Stimulated activated CD4-positive, alpha-beta T cell treated with anti-CD3 and anti-CD28 coated beads, TNF-alpha, amount 100 ng/mL, for 1 hour (primary cell): ENCODE measurements at regions not wholly inside any gene's neighbourhood (a gene's known extent, or its start where the extent isn't known, plus 50 kb on each side); places are given as distances from the start of the nearest gene placed in this dataset.
"Not testable (repeated sequence)": the region's sequence is repeated elsewhere in the genome, so short reads cannot be mapped to it uniquely, and the experiment has no call there.

Experiments used
- DNase-seq, 3 donors: peaks; one replicate each; pipeline ENCODE4 v3.0.0-alpha.2; 2020; ENCODE audit warnings: low read depth in 3 of 3, low spot score in 1 of 3

DNA sequence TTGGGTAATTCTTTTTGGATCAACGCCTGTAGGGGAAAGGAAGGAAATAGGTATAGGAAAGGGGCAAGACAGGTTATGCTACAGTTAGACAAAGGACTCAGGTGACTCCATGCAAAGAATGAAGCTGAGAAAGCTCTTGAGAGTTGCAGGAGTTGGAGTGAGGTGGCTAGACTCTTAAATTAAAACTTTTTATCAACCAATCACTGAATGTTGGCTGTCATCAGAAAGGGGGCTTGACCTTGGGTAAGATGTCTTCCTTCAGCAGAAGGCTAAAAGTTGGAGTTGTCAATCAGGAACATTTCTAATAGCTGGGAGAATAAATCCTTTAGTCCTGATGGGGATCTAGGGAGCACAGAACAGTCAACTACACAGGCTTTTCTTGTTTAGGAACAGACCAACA is 595.4 kb downstream of the SLC16A7 start:
- DNase-seq: no peak

DNA sequence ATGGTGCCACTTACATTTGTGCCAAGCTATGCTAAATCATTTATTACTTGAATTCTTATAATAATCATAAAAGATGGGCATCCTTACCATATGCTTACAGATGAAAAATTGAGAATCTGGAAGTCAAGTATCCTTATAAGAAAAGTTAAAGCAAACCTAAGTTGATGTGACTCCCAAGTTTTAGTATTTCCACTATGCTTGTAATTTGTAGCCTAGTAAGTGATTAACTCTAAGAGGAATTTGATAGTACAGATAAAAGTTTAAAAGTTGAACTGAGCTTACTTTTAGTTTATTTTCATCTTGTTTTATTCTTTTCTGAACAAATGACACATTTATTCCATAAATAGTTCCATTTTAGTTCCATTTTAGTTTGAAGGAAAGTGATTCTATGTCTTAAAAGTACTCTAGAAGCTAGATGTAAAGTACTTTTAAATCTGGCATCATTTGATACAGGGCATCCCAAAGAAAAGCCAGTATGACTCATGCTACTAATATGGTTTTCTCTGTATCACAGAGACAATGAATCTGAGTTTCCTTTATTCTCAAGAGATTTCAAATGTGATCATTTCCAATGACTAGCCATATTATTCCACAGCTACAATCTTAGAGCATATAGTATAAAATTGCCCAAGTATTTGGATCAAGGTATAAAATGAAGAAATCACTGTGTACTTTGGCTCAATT is 596.0 kb downstream of the SLC16A7 start:
- DNase-seq: no peak

DNA sequence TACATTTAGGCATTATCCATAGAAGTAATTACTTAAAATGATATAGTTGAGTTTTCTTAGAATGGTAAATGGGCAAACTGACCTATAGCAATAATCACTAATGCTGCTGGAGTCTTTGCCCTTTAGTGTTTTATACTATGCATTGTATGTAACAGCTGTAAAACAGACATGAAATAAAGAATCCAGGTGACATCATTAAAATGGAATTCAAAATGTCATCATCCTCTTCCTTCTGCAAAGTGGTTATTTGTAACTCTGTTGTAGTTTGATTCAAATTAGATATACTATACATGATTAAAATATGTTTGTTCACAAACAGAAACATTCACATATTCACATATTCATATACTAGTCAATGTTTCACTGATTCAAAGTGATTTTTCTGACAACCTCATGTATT is 598.8 kb downstream of the SLC16A7 start:
- DNase-seq: no peak

DNA sequence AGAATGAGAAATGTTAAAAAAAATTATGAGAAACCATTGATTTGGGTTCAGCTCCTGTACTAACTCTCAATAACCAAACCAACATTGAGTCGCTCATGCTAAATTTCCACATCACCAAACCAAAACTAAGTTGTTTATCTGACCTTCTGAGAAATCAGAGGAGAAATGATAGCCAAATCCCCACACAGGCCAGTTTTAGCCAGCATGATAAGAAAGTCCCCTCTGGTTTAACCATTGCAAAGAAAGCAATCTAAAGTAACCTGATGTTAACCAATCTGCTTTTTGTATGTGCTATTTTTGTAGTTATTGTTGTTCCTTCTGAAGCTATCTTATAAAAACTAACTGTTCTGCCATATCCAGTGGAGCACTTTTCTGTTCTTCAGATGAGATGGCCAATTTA is 599.7 kb downstream of the SLC16A7 start:
- DNase-seq: no peak

DNA sequence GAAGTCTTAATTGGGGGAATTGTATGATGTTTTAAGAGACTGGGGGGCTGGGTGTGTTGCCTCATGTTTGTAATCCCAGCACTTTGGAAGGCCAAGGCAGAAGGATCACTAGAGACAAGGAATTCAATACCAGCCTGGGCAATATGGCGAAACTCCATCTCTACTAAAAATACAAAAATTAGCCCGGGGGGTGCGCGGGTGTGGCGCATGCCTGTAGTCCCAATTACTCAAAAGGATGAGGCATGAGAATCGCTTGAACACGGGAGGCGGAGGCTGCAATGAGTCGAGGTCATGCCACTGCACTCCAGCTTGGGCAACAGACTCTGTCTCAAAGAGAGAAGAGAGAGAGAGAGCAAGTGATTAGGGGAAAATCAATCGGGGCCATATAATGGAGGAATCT is 600.5 kb downstream of the SLC16A7 start:
- DNase-seq: no peak

DNA sequence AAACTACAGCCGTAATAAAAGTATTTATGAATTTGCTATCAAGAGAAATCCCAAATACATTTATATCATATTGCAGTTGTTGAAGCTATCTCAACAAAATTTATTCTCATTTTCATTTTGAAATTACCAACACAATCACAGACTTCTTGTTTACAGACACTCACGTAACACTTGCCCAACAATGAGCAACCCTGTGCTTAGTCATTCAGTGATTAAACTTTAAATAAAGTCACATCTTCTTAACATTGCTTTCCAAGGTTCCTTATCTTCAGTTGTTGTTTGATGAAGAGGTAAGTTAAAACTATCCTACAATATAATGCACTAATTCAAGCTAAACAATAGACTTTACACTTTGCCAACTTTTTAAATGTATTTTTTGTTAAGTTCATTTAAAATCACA is 601.8 kb downstream of the SLC16A7 start:
- DNase-seq: no peak

DNA sequence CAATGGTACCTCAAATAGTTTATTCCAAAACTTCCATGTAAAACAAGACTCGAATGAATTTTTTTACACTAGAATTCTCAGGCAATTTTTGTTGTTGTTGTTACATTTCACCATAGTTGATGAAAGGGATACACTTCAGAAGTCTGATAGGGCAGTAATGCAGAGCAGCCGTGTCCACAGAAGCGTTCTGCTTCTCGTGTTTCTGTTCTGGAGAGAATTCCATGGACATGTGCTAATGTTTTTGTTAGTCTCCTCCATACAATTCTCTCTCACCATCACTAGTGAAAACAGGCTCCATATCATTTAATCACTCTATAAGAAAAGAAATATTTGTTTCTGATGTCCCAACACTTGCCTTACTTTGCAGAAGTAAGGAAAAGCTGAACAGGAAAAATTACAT is 606.1 kb downstream of the SLC16A7 start:
- DNase-seq: no peak

DNA sequence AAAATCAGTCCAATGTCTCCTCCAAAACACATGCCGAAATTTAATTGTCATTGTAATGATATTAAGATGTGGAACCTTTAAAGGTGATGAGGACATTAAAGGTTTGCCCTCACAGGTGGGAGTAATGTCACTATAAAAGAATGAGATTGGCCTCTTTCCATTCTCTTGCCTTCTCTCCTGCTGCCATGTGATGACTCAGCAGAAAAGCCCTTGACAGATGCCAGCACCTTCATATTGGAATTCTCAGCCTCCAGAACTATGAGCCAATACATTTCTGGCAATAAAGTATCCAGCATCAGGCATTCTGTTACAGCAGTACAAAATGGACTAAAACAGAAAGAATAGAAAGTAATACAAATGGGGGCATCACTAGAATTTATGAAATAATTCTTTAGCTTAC is 609.7 kb downstream of the SLC16A7 start:
- no peak for DNase-seq

DNA sequence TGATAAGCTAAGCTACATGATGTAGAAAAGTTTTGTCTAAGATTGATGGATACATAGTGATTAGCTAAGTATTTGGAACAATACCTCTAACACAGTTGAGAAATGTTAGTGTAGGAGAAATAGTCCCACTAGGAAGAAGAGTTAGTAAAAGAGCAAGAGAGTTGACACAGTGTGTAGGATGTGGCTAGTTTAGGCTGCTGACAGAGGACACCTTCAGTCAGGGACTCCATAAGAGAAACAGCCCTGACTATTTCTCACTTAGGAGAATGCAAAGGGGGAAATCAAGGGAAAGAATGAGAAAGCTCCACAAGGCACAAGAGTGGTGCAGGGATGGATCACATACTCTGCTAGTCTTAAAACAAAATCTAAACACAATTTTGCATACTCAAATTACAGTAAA is 613.7 kb downstream of the SLC16A7 start:
- no peak for DNase-seq

DNA sequence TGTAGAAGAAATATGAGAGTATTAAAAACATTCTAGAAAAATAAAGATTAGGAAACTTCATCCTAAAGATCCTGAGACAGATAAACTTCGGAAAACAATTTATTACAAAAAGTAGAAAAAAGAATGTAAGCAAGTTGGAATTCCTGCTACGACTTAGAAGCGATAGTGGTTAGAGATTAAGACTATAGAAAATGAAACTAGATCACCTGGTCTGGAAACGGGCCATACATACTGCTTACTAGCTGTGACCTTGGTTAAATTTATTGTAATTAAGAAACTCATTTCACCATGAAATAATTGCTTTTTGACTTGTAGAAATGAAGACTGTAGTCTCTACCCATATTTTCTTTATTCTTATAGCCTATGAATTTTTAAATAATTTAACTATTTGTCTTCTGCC is 614.1 kb downstream of the SLC16A7 start:
- DNase-seq: no peak

DNA sequence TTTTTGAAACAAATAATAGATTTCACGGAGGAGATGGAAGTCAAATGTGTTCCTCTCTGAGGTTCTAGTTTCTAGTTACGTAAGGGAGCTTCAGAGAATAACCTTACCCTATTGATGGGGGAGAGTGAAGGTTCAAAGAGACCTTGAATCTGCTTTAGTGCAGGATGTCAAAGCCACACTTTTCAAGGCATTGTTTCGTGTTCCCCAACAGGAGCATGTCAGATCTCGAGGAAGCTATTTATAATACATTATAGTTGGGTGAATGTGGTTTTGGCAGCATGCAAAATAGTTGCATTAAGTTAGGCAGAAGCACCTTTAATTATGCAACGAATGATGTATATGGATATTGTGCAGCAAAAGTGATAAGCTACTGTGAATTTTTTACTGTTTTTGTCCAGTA is 614.9 kb downstream of the SLC16A7 start:
- no peak for DNase-seq

DNA sequence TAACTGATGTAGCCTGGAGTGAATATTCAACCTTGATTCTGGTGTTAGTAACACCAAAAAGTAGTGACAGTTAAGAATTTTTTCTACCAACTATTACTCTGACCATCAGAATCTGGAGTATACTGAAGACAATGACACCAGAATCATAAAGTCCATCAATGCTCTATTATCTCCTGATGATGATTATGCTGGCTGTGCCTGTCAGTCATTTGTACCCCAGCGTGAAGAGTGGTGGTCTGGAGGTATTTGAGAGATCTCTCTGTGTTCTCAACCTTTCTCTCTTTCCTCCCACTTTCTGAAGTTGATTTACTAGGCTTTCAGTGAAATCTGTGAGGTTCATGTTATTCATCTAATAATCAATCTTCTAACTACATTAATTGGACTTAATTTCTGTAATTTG is 615.4 kb downstream of the SLC16A7 start:
- DNase-seq: no peak

DNA sequence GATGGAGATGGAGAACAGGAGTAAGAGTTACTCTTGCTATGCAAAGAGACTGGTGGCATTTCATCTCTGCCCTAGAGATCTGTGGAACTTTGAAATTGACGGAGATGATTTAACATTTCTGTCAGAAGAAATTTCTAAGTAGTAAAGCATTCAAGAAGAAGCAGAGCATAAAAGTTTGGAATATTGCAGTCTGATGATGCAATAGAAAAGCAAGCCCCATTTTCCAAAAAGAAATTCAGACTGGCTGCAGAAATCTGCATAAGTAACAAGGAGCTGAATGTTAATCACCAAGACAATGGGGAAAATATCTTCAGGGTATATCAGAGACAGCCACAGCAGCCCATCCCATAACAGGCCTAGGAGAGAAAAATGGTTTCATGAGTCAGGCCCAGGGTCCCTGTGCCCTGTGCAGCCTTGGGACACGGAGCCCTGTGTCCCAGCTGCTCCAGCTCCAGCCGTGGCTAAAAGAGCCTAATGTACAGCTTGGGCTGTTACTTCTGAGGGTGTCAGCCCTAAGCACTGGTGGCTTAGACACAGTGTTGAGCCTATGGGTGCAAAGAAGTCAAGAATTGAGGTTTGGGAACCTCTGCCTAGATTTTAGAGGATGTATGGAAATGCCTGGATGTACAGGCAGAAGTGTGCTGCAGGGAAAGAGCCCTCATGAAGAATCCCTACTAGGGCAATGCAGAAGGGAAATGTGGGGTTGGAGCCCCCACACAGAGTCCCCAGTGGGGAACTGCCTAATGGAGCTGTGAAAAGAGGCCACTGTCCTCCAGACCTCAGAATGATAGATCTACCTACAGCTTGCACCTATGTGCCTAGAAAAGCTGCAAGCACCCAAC is 616.6 kb downstream of the SLC16A7 start:
- no peak for DNase-seq

DNA sequence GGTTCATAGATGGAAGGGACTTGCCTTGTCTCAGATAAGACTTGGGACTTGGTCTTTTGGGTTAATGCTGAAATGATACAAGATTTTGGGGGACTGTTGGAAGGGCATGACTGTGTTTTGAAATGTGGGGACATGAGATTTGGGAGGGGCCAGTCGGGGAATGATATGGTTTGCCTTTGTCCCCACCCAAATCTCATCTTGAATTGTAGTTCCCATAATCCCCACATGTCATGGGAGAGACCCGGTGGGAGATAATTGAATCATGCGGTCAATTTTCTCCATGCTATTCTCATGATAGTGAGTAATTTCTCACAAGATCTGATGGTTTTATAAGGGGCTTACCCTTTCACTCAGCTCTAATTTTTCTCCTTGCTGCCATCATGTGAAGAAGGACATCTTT is 617.4 kb downstream of the SLC16A7 start:
- DNase-seq: not testable (repeated sequence)

DNA sequence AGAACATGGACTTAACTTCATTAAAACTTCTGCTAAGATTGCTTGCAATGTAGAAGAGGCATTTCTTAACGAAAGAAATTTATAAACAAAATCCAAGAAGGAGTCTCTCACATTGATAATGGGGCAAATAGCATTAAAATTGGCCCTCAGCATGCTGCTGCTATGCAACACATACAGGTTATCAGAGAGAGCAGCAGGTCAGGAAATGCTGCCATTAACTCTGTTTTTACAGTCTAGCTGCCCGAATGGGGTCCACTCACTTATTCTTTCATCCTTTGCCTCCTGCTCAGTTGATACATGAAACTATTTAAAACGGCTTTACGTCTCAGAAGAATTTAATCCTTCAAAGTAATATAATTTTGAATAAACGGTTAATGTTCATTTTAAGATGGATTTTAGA is 620.4 kb downstream of the SLC16A7 start:
- DNase-seq: no peak

DNA sequence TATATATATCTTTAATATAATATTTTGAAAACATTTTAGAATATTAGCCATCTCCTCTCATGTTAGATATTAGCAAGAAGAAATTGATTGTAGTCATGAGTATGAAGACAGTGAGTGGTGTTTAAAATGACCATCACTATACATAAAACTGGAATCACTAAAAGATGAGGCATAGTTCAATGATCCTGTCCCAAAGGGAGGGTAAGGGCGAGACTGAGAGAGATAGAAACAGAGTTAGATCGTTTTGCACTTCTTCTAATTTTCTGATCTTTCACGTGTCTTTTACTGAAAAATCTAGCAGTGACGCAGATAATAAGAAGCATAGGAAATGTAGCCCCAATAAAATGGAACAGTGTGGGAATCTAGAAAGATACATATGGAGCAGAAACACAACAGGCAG is 627.4 kb downstream of the SLC16A7 start:
- DNase-seq: no peak

DNA sequence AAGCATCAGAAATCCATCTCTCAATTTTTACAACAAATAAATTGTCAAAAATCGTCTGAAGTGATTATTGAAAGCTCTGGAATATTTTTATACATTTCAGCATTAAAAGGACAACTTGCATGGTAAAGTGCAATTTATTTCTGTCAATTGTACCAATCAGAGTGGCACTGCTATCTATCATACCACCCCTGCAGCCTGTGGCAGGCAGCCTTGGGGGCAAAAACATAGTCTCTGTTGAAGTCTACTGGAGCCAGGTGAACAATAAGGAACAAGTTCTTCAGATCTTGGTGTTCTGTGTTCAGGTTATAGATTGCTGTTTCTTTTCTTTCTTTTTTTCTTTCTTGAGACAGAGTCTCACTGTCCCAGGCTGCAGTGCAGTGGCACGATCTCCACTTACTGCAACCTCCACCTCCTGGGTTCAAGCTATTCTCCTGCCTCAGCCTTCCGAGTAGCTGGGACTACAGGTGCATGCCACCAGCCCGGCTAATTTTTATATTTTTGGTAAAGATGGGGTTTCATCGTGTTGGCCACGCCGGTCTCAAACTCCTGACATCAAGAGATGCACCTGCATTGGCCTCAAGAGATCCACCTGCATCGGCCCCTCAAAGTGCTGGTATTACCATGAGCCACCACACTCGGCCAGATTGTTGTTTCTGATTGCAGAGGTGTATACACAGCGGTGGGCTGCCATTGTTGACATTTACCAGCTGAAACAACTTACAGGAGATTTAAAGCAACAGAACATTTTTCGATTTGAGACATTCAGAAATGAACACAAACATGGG is 629.6 kb downstream of the SLC16A7 start:
- DNase-seq: no peak

DNA sequence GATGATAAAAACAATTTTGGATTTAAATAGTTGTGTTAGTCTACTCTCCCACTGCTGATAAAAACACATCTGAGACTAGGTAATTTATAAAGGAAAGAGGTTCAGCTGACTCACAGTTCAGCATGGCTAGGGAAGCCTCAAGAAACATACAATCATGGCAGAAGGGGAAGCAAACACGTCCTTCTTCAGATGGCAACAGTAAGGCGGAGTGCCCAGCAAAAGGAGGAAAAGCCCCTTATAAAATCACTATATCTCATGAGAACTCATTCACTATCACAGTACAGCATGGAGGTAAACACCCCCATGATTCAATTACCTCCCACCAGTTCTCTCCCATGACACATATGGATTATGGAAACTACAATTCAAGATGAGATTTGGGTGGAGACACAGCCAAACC is 632.1 kb downstream of the SLC16A7 start:
- no peak for DNase-seq

DNA sequence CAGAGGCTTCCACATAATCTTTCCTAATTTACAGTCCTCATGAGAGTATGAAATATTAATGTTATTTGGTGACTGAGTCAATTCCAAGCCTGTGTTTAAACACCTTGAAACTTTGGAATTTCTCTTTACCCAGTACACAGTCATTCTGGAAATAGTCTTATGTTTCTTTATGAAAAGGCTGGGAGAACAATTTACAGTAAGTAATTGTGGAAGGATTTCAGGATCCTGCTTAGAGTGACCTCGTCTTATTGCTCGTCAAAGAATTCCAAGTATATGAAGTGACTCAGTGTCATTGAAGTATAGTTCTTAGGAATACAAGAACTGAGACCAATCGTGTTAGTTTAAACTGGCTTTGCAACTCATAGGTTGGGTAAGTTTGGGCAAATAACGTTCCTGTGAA is 634.2 kb downstream of the SLC16A7 start:
- no peak for DNase-seq

DNA sequence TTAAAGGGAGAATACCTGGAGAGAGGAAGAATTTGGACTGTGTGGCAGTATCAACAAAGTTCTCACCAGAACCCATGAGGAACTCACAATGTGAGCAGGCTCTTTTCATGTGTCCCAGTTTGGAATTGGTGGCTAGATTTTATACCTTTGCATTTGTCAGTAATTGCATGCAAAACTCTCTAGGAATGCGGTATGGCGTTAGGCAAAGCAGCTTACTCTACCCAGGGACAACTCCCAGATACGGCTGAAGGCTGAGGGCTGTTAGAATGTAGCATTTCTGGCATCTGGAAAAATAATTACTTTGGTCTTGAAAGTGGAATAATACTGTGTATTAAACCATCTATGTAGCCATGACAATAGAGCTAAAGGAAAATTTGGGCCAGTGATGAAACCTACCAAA is 635.5 kb downstream of the SLC16A7 start:
- no peak for DNase-seq

DNA sequence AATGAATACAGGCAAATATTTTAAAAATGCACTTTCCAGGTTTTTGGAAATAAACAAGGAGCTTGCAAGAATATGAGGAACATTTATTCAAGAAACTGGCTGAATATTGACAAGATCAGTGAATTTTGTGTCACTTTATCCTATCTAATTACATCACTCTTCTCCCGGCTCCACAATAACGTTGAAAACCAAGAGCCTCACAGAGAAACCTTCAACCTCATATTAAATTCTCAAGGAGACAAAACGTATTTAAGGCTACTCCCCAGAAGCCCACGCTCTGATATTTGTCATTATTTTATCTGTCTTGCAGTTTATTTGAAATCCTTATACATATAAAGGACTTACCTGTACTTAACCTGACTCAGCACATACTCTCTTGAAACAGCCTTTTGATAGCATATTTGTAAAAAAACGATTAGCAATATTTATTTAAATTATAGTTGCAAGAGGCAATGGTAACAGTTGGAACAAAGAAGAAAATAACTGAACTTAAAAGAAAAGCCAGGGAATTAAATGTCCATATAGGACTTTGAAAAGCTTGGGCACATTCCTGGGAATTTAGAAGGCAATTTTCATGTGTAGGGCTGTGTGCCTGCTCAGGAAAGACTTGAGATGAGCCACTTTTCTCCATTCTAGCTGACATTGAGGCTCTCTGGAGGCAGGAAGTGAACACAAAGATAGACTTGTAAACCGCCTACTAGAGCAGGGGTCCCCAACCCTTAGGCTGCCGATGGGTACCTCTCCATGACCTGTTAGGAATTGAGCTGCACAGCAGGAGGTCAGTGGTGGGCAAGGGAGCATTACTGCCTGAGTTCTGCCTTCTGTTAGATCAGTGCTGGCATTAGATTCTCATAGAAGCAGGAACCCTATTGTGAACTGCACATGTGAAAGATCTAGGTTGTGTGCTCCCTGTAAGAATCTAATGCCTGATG is 636.4 kb downstream of the SLC16A7 start:
- no peak for DNase-seq
